DMS79 treated with DMSO at 0.1 percent for 48 hours (cell line): ENCODE measurements at regions not wholly inside any gene's neighbourhood (a gene's known extent, or its start where the extent isn't known, plus 50 kb on each side); places are given as distances from the start of the nearest gene placed in this dataset.
"Not testable (repeated sequence)": the region's sequence is repeated elsewhere in the genome, so short reads cannot be mapped to it uniquely, and the experiment has no call there.

Source experiments
- DNase-seq: peaks from one replicate; lab custom pipeline; 2025; lab: John Stamatoyannopoulos, UW

GRCh38 chr2:40937284-40937683, 485.4 kb upstream of the SLC8A1 start:
- DNase-seq, result peak; percentile 67

GRCh38 chr2:40953341-40953740, 501.5 kb upstream of the SLC8A1 start:
- DNase-seq, result no peak

- DNase-seq, result no peak
These were observed 503.2 kb upstream of the SLC8A1 start for GRCh38 chr2:40955042-40955441.

- DNase-seq, result no peak
These were observed 503.7 kb upstream of the SLC8A1 start for GRCh38 chr2:40955635-40956034.

- no peak for DNase-seq
These were observed 505.6 kb upstream of the SLC8A1 start for GRCh38 chr2:40957508-40957907.

- no peak for DNase-seq
These were observed 510.1 kb upstream of the SLC8A1 start for GRCh38 chr2:40962026-40962425.

- DNase-seq, result no peak
These were observed 512.8 kb upstream of the SLC8A1 start for GRCh38 chr2:40964509-40965250.

GRCh38 chr2:40967451-40967850, 515.6 kb upstream of the SLC8A1 start:
- no peak for DNase-seq

GRCh38 chr2:40975151-40975550, 523.3 kb upstream of the SLC8A1 start:
- DNase-seq, result no peak

GRCh38 chr2:40997362-40997761, 545.5 kb upstream of the SLC8A1 start:
- DNase-seq, result no peak

GRCh38 chr2:41000374-41000773, 548.5 kb upstream of the SLC8A1 start:
- DNase-seq, result no peak

- DNase-seq, result no peak
These were observed 549.0 kb upstream of the SLC8A1 start for GRCh38 chr2:41000906-41001305.

- no peak for DNase-seq
These were observed 552.8 kb upstream of the SLC8A1 start for GRCh38 chr2:41004700-41005099.

- no peak for DNase-seq
These were observed 568.5 kb upstream of the SLC8A1 start for GRCh38 chr2:41020358-41020757.

- no peak for DNase-seq
These were observed 572.9 kb upstream of the SLC8A1 start for GRCh38 chr2:41024816-41025215.

- DNase-seq, result no peak
These were observed 574.7 kb upstream of the SLC8A1 start for GRCh38 chr2:41026613-41027012.

GRCh38 chr2:41027095-41027494, 575.2 kb upstream of the SLC8A1 start:
- DNase-seq, result no peak

- DNase-seq, result no peak
These were observed 579.4 kb upstream of the SLC8A1 start for GRCh38 chr2:41031282-41031681.

GRCh38 chr2:41032715-41033114, 580.8 kb upstream of the SLC8A1 start:
- no peak for DNase-seq

- DNase-seq, result no peak
These were observed 581.2 kb upstream of the SLC8A1 start for GRCh38 chr2:41033127-41033526.

GRCh38 chr2:41038408-41038807, 586.5 kb upstream of the SLC8A1 start:
- DNase-seq, result no peak

- not testable (repeated sequence) for DNase-seq
These were observed 587.9 kb upstream of the SLC8A1 start for GRCh38 chr2:41039750-41040149.

GRCh38 chr2:41040782-41041520, 589.1 kb upstream of the SLC8A1 start:
- DNase-seq, result no peak

- DNase-seq, result no peak
These were observed 590.5 kb upstream of the SLC8A1 start for GRCh38 chr2:41042343-41042742.
